Breast epithelium (tissue), 3 donors: ENCODE measurements at regions not wholly inside any gene's neighbourhood (a gene's known extent, or its start where the extent isn't known, plus 50 kb on each side); places are given as distances from the start of the nearest gene placed in this dataset.

Experiments used
- CTCF ChIP-seq, 3 donors: fragments of 450-650 bp; IDR thresholded peaks; one replicate each; pipeline ENCODE4 v1.5.1; 2016 to 2017; ENCODE audit warnings: antibody characterized with exemption in 3 of 3, mild to moderate bottlenecking in 3 of 3, moderate library complexity in 3 of 3
- POLR2AphosphoS5 ChIP-seq, 3 donors: sonication (generic); formaldehyde crosslinking; IDR thresholded peaks; one replicate each; pipeline ENCODE4 v1.6.1; 2017; ENCODE audit warnings: antibody characterized with exemption in 3 of 3

- TF ChIP-seq CTCF (IDR thresholded peaks at IDR 0.05) (no peak), POLR2AphosphoS5 (IDR thresholded peaks at IDR 0.05) (no peak)
Observed at GRCh38 chr6:159097256-159097655, 52.5 kb upstream of the TAGAP start.
